ENCODE measurements at regions not wholly inside any gene's neighbourhood (a gene's known extent, or its start where the extent isn't known, plus 50 kb on each side); places are given as distances from the start of the nearest gene placed in this dataset.

DNA sequence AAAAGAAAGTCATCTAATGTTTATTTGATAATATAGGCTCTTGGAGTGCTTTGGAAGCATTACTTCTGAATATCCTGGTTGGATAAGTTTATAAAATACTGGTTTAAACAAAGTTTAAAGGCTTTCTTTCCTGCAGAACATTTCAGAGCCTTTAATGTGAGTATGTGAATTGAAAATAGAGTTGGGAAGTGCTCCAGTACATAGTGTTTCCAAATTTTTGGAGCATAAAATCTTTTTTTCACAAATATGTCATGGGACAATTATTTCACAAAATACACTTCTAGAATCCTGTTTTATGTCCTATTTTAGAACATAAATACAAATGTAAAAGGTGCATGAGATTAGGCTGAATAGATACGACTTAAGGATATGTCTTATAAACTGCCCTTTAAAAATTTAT lies 158.9 kb upstream of the HNRNPA3 start:
- no peak overlapping the region for H3K4me3 ChIP-seq (ENCODE audit: low read depth in 1 of 3, low read length in 3 of 3)
- WGBS = 39% methylated on average over 1 of the region's 1 CpG
- no peak for TF ChIP-seq YY1 (IDR thresholded peaks at IDR 0.05)
- no peak for TF ChIP-seq SP1 (IDR thresholded peaks at IDR 0.05)
- TF ChIP-seq ATF3 (IDR thresholded peaks at IDR 0.05) = no peak
- TF ChIP-seq FOXA1 (IDR thresholded peaks at IDR 0.05) = no peak
- no peak for TF ChIP-seq NR2F2 (IDR thresholded peaks at IDR 0.05)
- no peak for TF ChIP-seq HNF4A (conservative IDR thresholded peaks at IDR 0.05)
- TF ChIP-seq HNF4G (IDR thresholded peaks at IDR 0.05) = no peak
- no peak for TF ChIP-seq ZBTB33 (IDR thresholded peaks at IDR 0.05)
- H3K27me3 ChIP-seq (ENCODE audit: control insufficient read depth in 4 of 4, insufficient read depth in 4 of 4, low read length in 3 of 4) = peaks cover 0 to 2% (median 0%) of the 10 kb centered on the region in 4 donors
- DNase-seq (ENCODE audit: low spot score) = no peak
- H3K9me3 ChIP-seq (ENCODE audit: control insufficient read depth in 4 of 4, low read length in 3 of 4) = peaks cover 0 to 4% (median 0%) of the 10 kb centered on the region in 4 donors
- H3K36me3 ChIP-seq (ENCODE audit: control insufficient read depth in 4 of 4, insufficient read depth in 3 of 4, low read depth in 1 of 4, low read length in 3 of 4) = no peaks in the 10 kb centered on the region
- no peak overlapping the region for H3K9ac ChIP-seq (ENCODE audit: low read depth in 1 of 2, low read length in 2 of 2)
- no peak overlapping the region for H3K27ac ChIP-seq (ENCODE audit: low read depth in 1 of 2, low read length in 2 of 2)
- H3K4me1 ChIP-seq (ENCODE audit: control insufficient read depth in 4 of 4, insufficient read depth in 4 of 4, low read length in 3 of 4) = no peaks in the 10 kb centered on the region

GRCh38 chr2:177056481-177056929 lies 156.1 kb upstream of the HNRNPA3 start:
- DNase-seq (ENCODE audit: low spot score) = no peak
- H3K4me1 ChIP-seq (ENCODE audit: control insufficient read depth in 4 of 4, insufficient read depth in 4 of 4, low read length in 3 of 4) = no peaks in the 10 kb centered on the region

More at GRCh38 chr2:177056481-177056929, 156.1 kb upstream of the HNRNPA3 start:
- H3K36me3 ChIP-seq (ENCODE audit: control insufficient read depth in 4 of 4, insufficient read depth in 3 of 4, low read depth in 1 of 4, low read length in 3 of 4) = no peaks in the 10 kb centered on the region
- TF ChIP-seq ATF3 (IDR thresholded peaks at IDR 0.05) (no peak), FOXA2 (IDR thresholded peaks at IDR 0.05) (no peak), HNF4G (IDR thresholded peaks at IDR 0.05) (no peak), CTCF (IDR thresholded peaks at IDR 0.05; ENCODE audit: low read depth, low read length, missing input control) (no peak), FOXA1 (IDR thresholded peaks at IDR 0.05) (no peak), YY1 (IDR thresholded peaks at IDR 0.05) (no peak), NR2F2 (IDR thresholded peaks at IDR 0.05) (no peak)
- TF ChIP-seq, protein P1, sequence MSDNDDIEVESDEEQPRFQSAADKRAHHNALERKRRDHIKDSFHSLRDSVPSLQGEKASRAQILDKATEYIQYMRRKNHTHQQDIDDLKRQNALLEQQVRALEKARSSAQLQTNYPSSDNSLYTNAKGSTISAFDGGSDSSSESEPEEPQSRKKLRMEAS (IDR thresholded peaks at IDR 0.05) = no peak
- no peaks in the 10 kb centered on the region for H3K9me3 ChIP-seq (ENCODE audit: control insufficient read depth in 4 of 4, low read length in 3 of 4)
- no peak overlapping the region for H3K27ac ChIP-seq (ENCODE audit: low read depth in 1 of 2, low read length in 2 of 2)
- 82% methylated on average over 5 of the region's 5 CpGs for WGBS
- H3K27me3 ChIP-seq (ENCODE audit: control insufficient read depth in 4 of 4, insufficient read depth in 4 of 4, low read length in 3 of 4) = no peaks in the 10 kb centered on the region
- H3K9ac ChIP-seq (ENCODE audit: low read depth in 1 of 2, low read length in 2 of 2) = no peak overlapping the region
- no peak overlapping the region for H3K4me3 ChIP-seq (ENCODE audit: low read depth in 1 of 3, low read length in 3 of 3)
